NCI-H2227 treated with DMSO at 0.1 percent for 48 hours (cell line): ENCODE measurements at regions not wholly inside any gene's neighbourhood (a gene's known extent, or its start where the extent isn't known, plus 50 kb on each side); places are given as distances from the start of the nearest gene placed in this dataset.
A peak's percentile ranks its signal among the peaks of the same experiment; 100 is the strongest.

Experiments
- DNase-seq: peaks from one replicate; lab custom pipeline; 2025; lab: John Stamatoyannopoulos, UW

DNA sequence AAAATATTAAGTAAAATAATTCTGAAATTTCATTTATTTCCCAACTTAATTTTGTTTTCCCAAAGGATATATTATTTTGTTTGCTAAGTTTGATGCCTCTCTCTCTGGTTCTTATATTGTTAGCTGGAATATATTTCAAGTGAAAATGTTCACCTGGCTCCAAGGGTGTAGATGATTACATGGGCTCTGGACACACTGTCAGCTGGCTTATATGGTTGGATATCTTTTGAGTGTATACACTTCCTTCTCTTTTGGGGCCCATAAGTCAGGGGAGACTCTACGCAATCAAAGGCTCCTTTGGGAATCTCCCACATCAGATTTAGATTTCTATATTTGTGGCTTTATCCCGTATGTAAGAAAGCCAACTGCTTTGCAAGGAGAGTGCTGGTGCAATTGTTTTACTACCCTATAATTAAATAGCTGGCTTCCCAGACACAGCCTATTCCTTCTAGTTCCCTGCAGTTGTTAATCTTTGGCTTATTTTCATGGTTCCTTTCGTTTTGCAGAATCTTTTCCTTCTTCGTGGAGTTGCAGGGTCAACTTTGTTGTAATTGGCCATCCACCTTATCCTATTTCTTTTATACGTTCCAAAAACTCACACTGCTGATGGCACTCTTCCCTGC, 225.7 kb downstream of the DPH6 start:
- DNase-seq: peak; percentile 50

DNA sequence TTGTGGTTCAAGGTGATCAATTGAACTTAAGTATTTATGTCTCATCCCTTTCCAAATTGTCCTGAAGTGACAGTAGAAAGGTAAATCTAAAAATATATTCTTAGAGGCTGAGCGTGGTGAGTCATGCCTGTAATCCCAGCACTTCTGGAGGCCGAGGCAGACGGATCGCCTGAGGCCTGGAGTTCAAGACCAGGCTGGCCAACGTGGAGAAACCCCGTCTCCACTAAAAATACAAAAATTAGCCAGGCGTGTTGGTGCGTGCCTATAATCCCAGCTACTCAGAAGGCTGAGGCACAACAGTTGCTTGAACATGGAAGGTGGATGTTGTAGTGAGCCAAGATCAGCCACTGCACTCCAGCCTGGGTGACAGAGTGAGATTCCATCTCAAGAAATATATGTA, 226.6 kb downstream of the DPH6 start:
- DNase-seq: no peak

DNA sequence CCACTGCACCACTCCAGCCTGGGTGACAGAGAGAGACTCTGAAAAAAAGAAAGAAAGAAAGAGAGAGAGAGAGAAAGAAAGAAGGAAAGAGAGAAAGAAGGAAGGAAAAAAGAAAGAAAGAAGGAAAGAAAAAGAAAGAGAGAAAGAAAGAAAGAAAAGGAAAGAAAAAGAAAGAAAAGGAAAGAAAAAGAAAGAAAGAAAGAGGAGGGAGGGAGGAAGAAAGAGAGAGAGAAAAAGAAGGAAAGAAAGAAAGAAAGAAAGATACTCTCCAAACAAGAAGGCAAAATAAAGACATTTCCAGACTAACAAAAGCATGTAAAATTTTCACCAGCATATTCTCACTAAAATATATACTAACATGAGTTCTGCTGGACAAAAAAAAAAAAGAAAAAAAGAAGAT, 228.7 kb downstream of the DPH6 start:
- DNase-seq: no peak

DNA sequence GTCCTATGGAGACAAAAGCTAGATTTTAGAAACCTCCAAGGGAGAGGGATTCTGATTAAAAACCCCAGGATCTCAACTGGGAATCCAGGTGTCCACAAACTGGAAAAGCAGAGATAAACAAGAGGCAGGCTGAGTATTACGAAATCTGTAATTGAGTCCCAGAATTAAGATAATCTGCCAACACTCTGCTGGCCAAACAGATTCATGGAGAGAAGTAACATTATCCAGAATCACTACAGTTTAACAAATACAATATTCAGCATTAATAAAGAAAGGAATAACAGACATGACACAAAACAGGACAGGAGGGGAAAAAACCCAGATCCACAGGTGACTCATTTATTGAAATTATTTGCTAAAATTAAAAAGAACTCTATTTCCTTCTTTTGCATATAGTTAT, 227.2 kb upstream of the NANOGP8 start:
- no peak for DNase-seq

DNA sequence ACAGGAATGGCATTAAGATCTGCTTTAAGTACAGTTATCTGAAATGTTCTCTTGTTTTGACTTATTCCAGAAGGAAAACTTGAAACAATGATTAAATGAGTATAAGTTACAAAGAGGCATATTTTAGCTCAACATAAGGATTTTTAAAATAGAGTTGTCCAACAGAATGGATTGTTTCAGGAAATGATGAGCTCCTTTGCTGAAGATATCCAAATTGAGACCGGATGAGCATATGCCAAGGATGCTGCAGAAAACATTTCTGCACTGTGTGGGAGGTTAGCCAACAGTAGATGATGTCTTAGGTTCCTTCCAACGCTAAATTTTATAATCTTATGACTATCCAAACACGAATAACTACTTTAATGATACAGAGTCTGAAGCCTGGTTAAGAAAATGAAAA, 226.5 kb upstream of the NANOGP8 start:
- DNase-seq: no peak

DNA sequence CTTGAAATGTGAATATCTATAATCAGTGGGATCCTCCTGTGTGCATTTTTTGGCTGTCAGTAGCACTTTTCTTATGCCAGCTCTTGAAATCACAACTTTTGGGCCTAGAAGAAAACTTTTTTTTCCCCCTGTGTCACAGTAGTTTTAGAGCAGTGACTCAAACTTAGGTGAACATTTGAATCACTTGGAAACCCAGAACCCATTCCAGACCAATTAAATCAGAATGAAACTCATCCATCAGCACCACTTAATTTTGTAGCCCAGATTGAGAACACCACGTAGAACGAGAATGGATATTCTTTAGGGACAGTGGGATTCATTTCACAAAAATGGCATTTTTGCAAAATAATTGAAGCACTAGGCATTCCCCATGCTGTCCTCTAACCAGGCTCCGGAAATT, 224.8 kb upstream of the NANOGP8 start:
- no peak for DNase-seq

DNA sequence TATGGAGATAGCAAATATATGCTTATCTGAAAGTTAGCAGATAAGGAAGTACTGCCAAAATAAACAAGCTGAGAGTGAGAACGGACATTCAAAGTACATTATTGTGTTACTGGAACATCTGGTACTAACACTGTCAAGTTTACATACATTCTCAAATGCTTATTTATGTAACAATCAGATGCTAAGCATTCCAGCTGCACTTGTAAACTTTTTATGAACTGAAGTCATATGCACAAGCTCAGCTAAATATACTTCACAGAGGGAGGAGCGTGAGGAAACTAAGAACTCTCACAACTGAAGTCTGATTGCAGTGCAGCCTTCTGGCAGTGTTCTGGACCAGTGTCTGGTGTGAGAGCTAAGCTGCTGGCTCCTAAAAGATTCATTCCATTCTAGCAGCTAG, 223.7 kb upstream of the NANOGP8 start:
- DNase-seq: no peak

DNA sequence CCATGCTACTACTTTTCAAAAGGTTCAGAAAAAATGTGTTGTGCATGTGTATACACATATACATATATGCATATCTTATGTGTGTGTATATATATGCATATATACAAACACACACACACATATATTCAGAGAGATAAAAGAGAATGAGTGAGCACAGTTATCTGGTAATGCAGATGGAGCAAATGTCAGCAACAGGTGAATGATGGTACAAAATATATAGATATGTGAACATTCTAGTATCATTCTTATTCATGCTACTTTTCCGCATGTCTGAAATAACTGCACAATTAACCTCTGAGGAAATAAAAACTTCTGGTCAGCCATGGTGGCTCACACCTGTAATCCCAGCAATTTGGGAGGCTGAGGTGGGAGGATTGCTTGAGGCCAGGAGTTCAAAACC, 222.6 kb upstream of the NANOGP8 start:
- no peak for DNase-seq

DNA sequence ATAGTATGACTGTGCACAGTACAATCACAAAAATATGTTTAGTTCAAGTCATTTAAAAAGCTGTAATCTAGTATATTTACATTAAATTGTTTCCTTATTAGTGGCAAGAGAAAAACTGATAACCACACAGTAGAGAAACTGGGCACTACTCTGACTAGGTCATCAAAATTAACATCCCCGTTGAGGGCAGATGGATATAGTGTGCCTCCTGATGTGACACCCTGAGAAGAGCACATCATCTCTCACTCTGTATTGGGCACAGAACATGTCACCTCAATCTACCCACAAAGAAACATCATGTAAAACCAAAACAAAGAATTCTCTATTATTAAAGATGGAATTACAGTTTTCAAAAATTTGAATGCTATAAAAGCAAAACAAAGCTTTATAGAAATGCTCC, 221.9 kb upstream of the NANOGP8 start:
- no peak for DNase-seq

DNA sequence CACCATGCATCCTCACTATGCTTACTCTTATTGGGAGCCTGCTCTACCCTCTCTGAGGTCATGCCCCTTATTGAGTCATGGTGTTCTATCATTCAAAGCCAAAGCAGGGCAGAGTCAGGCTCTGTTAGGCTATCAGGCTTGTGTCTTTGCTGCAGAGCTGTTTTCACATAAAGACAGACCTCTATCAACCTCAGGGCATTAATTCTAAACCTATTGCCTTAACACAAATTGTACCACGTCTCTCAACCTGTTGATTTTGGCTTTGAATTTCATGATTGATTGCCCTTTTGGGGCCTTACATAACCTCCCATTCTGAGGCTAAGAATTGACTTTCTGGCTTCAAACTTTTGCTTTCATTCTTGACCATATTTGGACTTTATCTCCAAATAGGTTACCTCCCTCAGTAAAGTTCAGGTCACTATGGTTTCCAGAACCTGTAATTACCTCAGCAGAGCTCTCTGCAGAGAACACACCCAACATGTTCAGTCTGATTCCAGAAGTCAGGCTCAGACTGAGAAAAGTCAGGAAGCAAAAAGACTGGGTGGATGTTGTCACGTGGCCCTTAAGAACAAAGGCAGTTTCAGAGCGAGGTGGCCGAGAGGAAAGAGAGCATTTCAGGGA, 221.4 kb upstream of the NANOGP8 start:
- peak; percentile 84 for DNase-seq

DNA sequence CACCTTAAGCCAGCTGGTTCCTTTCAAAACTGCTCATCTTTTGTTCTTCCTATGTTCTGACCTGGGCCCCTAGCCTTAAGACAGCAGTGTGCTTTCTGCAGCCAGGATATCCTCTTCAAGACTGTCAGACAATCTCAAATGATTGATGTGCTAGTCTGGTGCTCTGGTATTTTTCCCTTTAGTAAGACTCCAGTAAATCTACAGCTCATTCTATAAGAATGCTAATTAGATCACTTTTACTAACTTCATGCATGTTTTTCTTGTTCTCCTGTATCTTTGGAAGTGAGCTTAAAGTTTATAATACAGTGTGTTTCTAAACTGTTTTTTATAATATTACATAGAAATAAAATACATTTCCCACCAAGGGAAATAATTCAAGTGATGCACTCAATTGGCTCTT, 220.9 kb upstream of the NANOGP8 start:
- peak; percentile 50 for DNase-seq

DNA sequence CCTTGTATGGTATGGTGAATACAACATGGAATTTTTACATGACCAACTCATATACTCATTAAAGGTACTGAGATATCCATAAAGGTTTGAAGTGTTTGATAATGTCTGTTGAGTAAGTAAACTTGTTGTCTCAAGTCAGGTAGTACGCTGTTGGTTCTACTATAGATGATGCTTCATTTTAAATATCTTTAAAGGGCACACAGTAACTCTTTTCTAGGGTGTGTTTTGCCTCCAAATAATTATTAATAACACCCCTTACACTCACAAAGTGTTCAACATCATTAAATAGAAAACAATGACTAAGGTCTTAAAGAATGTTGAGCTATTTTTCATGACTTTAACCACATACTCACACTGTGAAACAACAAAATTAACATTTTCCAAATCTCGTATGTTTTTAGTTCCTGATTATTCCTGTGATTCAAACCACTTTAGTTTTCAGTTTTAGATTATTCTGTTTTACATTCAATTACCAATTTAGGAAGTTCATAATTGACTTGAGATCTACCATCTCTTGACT, 220.0 kb upstream of the NANOGP8 start:
- DNase-seq: no peak

DNA sequence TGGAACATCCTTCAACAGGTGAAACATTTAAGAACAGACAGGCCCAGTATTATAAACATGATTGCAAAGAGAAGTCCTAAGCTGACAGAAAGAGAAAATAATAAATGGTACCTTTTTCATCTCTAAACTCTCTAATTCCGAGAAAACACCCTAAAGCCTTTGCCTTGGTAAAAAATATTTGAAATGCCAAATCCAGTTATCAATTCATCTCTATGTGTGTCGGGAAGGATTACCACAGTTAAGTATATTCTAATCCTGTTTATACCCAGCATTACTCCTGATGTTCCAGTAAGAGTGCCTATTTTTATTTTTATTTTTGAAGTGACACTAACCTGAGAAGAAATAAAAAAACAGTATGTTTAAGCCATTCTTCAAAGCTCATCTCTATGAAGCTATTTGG, 219.3 kb upstream of the NANOGP8 start:
- no peak for DNase-seq

DNA sequence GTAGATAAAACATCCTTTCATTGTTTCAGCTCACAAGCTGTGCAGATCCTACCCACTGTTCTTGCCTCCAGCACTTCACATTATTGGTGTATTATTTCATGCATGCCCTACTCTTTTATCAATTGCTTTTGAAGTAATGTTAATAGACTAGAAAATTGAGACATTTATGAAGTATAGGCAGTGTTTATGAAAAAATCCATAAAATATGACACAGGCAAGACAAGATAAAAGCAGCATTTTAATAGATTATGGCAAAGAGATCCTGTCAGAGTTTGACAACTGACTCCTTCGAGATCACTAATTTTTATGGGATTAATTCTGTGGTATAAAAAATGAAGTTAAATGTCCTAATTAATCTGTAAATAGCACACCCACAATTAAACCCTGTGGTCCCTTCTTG, 217.2 kb upstream of the NANOGP8 start:
- no peak for DNase-seq

DNA sequence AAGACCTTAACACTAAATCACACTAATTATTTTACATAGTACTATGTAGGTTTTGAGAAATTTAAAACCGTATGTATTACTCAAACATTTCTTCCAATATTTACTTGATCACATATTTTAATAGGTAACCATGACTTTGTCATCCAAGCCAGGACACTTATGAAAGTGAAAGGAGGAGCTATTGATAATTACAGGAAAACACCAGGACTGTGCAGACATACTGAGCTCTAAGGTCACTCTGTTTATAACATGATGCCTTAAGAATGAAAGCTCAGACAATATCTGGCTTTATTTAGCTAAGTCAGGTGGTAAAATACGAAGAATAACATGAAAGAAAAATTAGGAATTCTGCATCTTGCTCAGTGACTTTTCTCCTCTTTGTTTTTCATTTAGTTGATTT, 216.0 kb upstream of the NANOGP8 start:
- DNase-seq: no peak

DNA sequence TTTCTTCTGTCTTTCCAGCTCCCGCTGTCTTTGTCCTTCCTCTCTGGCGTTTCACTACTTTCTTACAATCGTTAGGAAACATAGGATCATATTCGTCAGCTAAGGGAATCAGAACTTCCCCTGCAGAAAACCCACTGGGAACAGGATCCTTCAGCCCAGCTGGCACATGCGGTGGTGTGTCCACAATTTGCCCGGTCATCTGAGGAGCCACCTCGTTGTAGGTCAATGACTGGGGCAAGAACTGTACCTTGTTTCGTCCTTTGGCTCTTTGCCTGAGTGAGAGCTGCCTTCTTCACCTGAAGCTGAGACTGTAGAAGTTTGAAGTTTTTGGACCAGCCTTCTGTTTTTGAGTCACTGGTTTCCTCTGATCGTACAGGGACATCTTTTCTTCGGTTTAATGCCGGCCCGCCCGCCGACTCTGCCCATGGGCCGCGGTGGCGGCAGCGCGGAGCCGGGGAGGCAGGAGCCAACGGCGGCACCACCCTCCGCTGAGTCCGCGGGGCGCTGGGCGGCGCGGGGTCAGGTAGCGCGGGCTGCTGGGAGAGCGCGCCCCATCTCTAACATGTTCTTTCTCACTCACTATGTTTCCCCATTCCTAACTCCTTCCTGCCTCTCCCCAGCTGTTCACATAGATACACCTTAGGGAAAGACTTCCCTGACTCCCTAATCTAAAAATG, 214.1 kb upstream of the NANOGP8 start:
- no peak for DNase-seq

DNA sequence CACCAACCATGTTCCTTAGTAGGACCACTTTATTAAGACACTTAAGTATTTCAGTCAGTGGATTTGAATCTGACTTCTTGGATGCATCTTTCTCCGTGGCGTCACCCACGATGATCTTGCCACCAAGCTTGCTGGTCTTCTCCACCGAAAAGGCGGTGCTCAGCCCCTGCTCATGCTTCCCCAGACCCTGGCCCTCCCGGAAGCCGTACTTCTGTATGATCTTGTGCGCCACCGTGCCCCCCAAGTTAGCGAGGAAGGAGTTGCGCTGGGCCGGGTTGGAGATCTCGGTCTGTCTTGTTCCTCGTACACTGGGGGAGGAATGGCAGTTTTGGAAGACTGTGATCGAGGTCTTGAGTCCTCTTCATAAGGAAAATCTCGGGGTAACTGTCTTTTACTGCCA, 213.4 kb upstream of the NANOGP8 start:
- DNase-seq: no peak

DNA sequence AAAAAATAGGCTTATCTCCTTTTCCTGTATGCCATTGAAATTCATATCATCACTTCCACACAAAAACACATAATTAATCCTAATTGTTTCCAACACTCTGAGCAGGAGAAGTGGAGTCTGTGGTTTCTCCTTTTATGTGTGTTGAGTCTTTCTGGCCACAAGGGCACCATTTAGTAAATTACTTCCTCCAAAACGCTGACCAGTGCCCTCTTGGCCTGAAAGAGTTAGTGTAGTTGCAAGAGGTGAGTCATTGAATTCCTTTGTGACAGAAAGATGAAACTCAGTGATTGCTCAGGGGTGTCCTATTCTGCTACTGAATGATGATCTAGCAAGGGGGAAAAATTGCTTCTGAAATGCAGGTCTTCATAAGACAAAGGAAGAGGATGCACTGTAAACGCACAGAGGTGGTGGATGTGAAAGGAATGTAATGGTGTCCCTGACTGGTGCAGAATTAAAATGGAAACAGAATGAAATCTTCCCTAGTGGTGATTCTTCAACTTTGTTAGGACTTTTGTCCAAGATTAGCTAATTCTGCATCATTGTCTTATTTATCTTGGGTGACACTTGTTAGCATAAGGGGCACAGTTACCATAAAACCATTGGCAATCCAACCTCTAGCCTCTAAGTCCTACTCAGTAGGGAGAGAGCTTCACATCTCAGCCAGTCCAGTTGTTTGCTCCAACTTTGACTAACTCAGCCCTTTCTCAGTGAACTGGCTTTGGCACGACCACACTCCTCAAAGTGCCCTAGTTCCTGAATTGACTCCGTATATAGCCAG, 208.4 kb upstream of the NANOGP8 start:
- no peak for DNase-seq

DNA sequence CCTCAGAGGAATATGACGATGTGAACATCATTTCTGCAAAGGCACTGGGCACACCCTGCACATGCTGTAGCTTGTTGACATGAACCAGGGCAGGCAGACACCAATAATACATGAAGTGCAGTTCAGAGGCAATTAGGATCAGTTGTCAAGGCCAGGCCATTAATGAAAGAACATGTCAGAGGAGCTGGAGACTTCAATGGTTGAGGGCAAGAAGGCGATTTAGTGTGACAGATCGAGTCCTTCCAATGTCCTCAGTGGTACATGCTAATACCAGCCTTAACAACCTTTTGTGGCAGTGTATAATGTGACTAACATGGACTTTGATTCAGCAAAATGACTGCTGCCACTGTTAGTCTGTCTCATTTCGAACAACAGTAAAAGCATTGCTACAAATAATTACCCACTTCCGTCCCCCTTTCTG, 205.2 kb upstream of the NANOGP8 start:
- no peak for DNase-seq

DNA sequence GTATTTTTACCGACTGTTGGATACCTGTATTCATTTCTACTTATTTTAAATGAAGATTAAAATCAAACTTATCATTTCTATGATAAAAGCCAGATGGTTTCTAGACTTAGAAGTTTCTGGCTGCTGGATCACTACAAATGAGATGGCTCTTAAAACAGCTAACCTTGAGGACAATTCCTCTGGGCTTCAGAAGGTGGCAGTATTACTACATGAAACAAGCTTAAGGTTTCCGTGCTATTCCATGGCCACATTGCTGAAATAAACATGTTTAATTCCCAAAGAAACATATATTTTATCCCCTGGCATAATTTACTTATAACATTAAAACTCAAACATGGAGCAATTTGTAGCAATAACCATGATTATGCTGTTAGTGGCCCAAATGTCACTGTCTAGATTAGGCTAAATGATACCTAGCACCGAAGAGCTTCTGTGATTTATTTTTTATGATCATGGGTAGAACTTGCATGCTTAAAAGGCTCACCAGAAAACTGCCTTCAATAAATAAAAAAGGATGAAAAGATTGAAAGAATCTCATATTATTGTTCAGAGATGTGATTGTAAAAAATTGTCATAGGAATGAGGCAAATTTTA, 204.0 kb upstream of the NANOGP8 start:
- peak; percentile 75 for DNase-seq

DNA sequence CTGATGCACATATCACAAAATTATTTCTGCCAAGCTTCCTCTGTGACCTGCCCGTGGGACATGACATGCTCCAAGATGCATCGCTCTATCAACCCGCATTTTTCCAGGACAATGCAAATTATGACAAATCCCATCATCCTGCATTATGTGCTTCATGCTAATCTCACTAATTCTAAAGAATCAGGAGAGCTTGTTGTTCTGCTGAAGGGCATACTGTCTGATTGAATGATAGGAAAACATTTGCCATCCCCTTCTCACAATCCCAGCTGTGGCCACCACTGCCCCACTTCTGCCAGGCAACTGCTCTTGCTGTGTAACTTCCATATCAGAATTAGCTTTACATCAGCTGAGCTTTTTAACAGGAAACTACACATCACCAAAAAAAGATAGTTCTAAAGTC, 203.5 kb upstream of the NANOGP8 start:
- no peak for DNase-seq

DNA sequence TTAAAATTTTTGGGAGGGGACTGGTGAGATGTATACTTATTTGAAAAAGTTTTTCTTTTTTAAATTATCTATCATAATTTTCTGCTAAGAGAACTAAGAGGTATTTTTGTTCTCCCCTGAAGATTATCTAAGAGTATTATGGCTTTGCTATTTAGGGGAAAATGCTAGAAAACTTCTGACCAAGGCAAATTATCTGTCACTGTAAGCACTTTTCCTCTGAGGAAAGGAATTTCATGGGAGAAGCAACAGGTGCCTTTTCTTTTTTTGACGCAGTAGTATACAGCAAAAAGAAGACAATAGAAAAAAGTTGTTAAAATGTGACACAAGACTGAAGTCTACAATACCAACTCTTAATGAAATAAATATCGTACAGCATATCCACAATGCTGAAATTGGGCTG, 201.6 kb upstream of the NANOGP8 start:
- no peak for DNase-seq
